ENCODE measurements at regions not wholly inside any gene's neighbourhood (a gene's known extent, or its start where the extent isn't known, plus 50 kb on each side); places are given as distances from the start of the nearest gene placed in this dataset.

GRCh38 chr17:70296456-70296855 lies 127.1 kb downstream of the KCNJ2 start:
- ATAC-seq (no peak), DNase-seq (no peak)
- Mint-ChIP-seq H3K36me3 (ENCODE audit: low read depth) (no peaks in the 10 kb centered on the region), H3K9me3 (peaks cover 14% of the 10 kb centered on the region), H3K27ac (no peak overlapping the region), H3K4me1 (no peaks in the 10 kb centered on the region), H3K27me3 (no peaks in the 10 kb centered on the region), H3K4me3 (no peak overlapping the region)

- H3K36me3 Mint-ChIP-seq (ENCODE audit: low read depth), result no peaks in the 10 kb centered on the region
Observed at GRCh38 chr17:70297397-70297796, 128.1 kb downstream of the KCNJ2 start.

GRCh38 chr17:70298929-70299531 lies 129.7 kb downstream of the KCNJ2 start:
- peaks cover 17% of the 10 kb centered on the region for H3K9me3 Mint-ChIP-seq
- ATAC-seq (no peak), DNase-seq (no peak)
- H3K4me1 Mint-ChIP-seq, result no peaks in the 10 kb centered on the region
- H3K27me3 Mint-ChIP-seq, result no peaks in the 10 kb centered on the region
- no peak overlapping the region for H3K4me3 Mint-ChIP-seq
- H3K36me3 Mint-ChIP-seq (ENCODE audit: low read depth), result no peaks in the 10 kb centered on the region
- no peak overlapping the region for H3K27ac Mint-ChIP-seq

More at GRCh38 chr17:70297397-70297796, 128.1 kb downstream of the KCNJ2 start:
- DNase-seq (no peak), ATAC-seq (no peak)
- Mint-ChIP-seq H3K27me3 (no peaks in the 10 kb centered on the region), H3K4me3 (no peak overlapping the region), H3K4me1 (no peaks in the 10 kb centered on the region), H3K27ac (no peak overlapping the region), H3K9me3 (peaks cover 17% of the 10 kb centered on the region)

- DNase-seq (no peak), ATAC-seq (no peak)
- no peak overlapping the region for H3K4me3 Mint-ChIP-seq
- no peaks in the 10 kb centered on the region for H3K9me3 Mint-ChIP-seq
- no peaks in the 10 kb centered on the region for H3K27me3 Mint-ChIP-seq
- H3K4me1 Mint-ChIP-seq, result no peaks in the 10 kb centered on the region
- H3K27ac Mint-ChIP-seq, result no peak overlapping the region
- H3K36me3 Mint-ChIP-seq (ENCODE audit: low read depth), result no peaks in the 10 kb centered on the region
Observed at GRCh38 chr17:70307430-70308225, 138.3 kb downstream of the KCNJ2 start.

- DNase-seq, result no peak
- H3K27ac Mint-ChIP-seq, result no peak overlapping the region
- H3K4me3 Mint-ChIP-seq, result no peak overlapping the region
- ATAC-seq, result no peak
- no peaks in the 10 kb centered on the region for H3K9me3 Mint-ChIP-seq
- no peaks in the 10 kb centered on the region for H3K4me1 Mint-ChIP-seq
- no peaks in the 10 kb centered on the region for H3K27me3 Mint-ChIP-seq
- H3K36me3 Mint-ChIP-seq (ENCODE audit: low read depth), result no peaks in the 10 kb centered on the region
Observed at GRCh38 chr17:70308618-70309017, 139.3 kb downstream of the KCNJ2 start.

GRCh38 chr17:70310221-70310672 lies 140.9 kb downstream of the KCNJ2 start:
- Mint-ChIP-seq H3K9me3 (no peaks in the 10 kb centered on the region), H3K4me3 (no peak overlapping the region), H3K4me1 (no peaks in the 10 kb centered on the region), H3K27me3 (no peaks in the 10 kb centered on the region), H3K36me3 (ENCODE audit: low read depth) (no peaks in the 10 kb centered on the region), H3K27ac (no peak overlapping the region)
- ATAC-seq (no peak), DNase-seq (no peak)

- H3K27me3 Mint-ChIP-seq, result no peaks in the 10 kb centered on the region
- no peaks in the 10 kb centered on the region for H3K9me3 Mint-ChIP-seq
- no peaks in the 10 kb centered on the region for H3K36me3 Mint-ChIP-seq (ENCODE audit: low read depth)
- no peak for ATAC-seq
- no peak overlapping the region for H3K27ac Mint-ChIP-seq
- no peak overlapping the region for H3K4me3 Mint-ChIP-seq
- no peak for DNase-seq
- H3K4me1 Mint-ChIP-seq, result no peaks in the 10 kb centered on the region
Observed at GRCh38 chr17:70313086-70313852, 143.9 kb downstream of the KCNJ2 start.

GRCh38 chr17:70314096-70314495 lies 144.8 kb downstream of the KCNJ2 start:
- ATAC-seq, result no peak
- Mint-ChIP-seq H3K4me1 (no peaks in the 10 kb centered on the region), H3K27me3 (no peaks in the 10 kb centered on the region), H3K4me3 (no peak overlapping the region), H3K9me3 (peaks cover 4% of the 10 kb centered on the region), H3K36me3 (ENCODE audit: low read depth) (no peaks in the 10 kb centered on the region), H3K27ac (no peak overlapping the region)
- DNase-seq, result no peak

- Mint-ChIP-seq H3K27me3 (no peaks in the 10 kb centered on the region), H3K9me3 (peaks cover 4% of the 10 kb centered on the region), H3K36me3 (ENCODE audit: low read depth) (no peaks in the 10 kb centered on the region), H3K4me3 (no peak overlapping the region), H3K4me1 (no peaks in the 10 kb centered on the region), H3K27ac (no peak overlapping the region)
- ATAC-seq (no peak), DNase-seq (no peak)
Observed at GRCh38 chr17:70314506-70314905, 145.2 kb downstream of the KCNJ2 start.

- Mint-ChIP-seq H3K4me1 (no peaks in the 10 kb centered on the region), H3K27me3 (no peaks in the 10 kb centered on the region), H3K27ac (no peak overlapping the region), H3K4me3 (no peak overlapping the region), H3K36me3 (ENCODE audit: low read depth) (no peaks in the 10 kb centered on the region), H3K9me3 (peaks cover 4% of the 10 kb centered on the region)
- no peak for DNase-seq
- no peak for ATAC-seq
Observed at GRCh38 chr17:70317421-70317820, 148.1 kb downstream of the KCNJ2 start.

GRCh38 chr17:70318051-70318450 lies 148.7 kb downstream of the KCNJ2 start:
- Mint-ChIP-seq H3K27ac (no peak overlapping the region), H3K27me3 (no peaks in the 10 kb centered on the region), H3K9me3 (peaks cover 4% of the 10 kb centered on the region), H3K36me3 (ENCODE audit: low read depth) (no peaks in the 10 kb centered on the region), H3K4me3 (no peak overlapping the region), H3K4me1 (no peaks in the 10 kb centered on the region)
- DNase-seq (no peak), ATAC-seq (no peak)

- no peak for ATAC-seq
- Mint-ChIP-seq H3K4me3 (no peak overlapping the region), H3K4me1 (no peaks in the 10 kb centered on the region), H3K9me3 (peaks cover 8% of the 10 kb centered on the region), H3K27me3 (no peaks in the 10 kb centered on the region), H3K27ac (no peak overlapping the region), H3K36me3 (ENCODE audit: low read depth) (no peaks in the 10 kb centered on the region)
- DNase-seq, result no peak
Observed at GRCh38 chr17:70319516-70319915, 150.2 kb downstream of the KCNJ2 start.

GRCh38 chr17:70320673-70321345 lies 151.5 kb downstream of the KCNJ2 start:
- no peak for ATAC-seq

GRCh38 chr17:70321352-70321751 lies 152.0 kb downstream of the KCNJ2 start:
- Mint-ChIP-seq H3K9me3 (peaks cover 8% of the 10 kb centered on the region), H3K27ac (no peak overlapping the region), H3K36me3 (ENCODE audit: low read depth) (no peaks in the 10 kb centered on the region), H3K27me3 (no peaks in the 10 kb centered on the region), H3K4me1 (no peaks in the 10 kb centered on the region), H3K4me3 (no peak overlapping the region)
- ATAC-seq, result no peak
- no peak for DNase-seq

More at GRCh38 chr17:70320673-70321345, 151.5 kb downstream of the KCNJ2 start:
- H3K9me3 Mint-ChIP-seq, result peaks cover 8% of the 10 kb centered on the region
- H3K27ac Mint-ChIP-seq, result no peak overlapping the region
- no peak overlapping the region for H3K4me3 Mint-ChIP-seq
- no peaks in the 10 kb centered on the region for H3K36me3 Mint-ChIP-seq (ENCODE audit: low read depth)
- no peaks in the 10 kb centered on the region for H3K4me1 Mint-ChIP-seq
- H3K27me3 Mint-ChIP-seq, result no peaks in the 10 kb centered on the region
- no peak for DNase-seq

Data from activated naive CD8-positive, alpha-beta T cell treated with anti-CD3 and anti-CD28 coated beads, Interleukin-2, amount 50 U/mL, for 24 hours (primary cell).